ENCODE measurements at regions not wholly inside any gene's neighbourhood (a gene's known extent, or its start where the extent isn't known, plus 50 kb on each side); places are given as distances from the start of the nearest gene placed in this dataset.

GRCh38 chr3:21839592-21839991 is 88.6 kb upstream of the ZNF385D start:
- no peak for DNase-seq
- Histone ChIP-seq H3K4me3 (no peak overlapping the region), H3K4me1 (no peaks in the 10 kb centered on the region), H3K36me3 (no peaks in the 10 kb centered on the region), H3K27me3 (no peaks in the 10 kb centered on the region), H3K27ac (no peak overlapping the region), H3K9me3 (no peaks in the 10 kb centered on the region)
- TF ChIP-seq POLR2A (IDR thresholded peaks at IDR 0.05): no peak
- no peak for TF ChIP-seq CTCF (IDR thresholded peaks at IDR 0.05)
- intact Hi-C loops (cut with DNase I; ENCODE audit: low total_unique reads): no loop called here

GRCh38 chr3:21847005-21847404 is 96.0 kb upstream of the ZNF385D start:
- no peaks in the 10 kb centered on the region for H3K9me3 ChIP-seq
- intact Hi-C loops (cut with DNase I; ENCODE audit: low total_unique reads): no loop called here
- no peak overlapping the region for H3K4me3 ChIP-seq
- no peak overlapping the region for H3K27ac ChIP-seq
- no peak for DNase-seq
- H3K4me1 ChIP-seq: no peaks in the 10 kb centered on the region
- no peak for TF ChIP-seq POLR2A (IDR thresholded peaks at IDR 0.05)
- TF ChIP-seq CTCF (IDR thresholded peaks at IDR 0.05): no peak
- no peaks in the 10 kb centered on the region for H3K27me3 ChIP-seq
- H3K36me3 ChIP-seq: no peaks in the 10 kb centered on the region

GRCh38 chr3:21859124-21860081 is 108.4 kb upstream of the ZNF385D start:
- no peaks in the 10 kb centered on the region for H3K9me3 ChIP-seq
- no peak overlapping the region for H3K4me3 ChIP-seq
- DNase-seq: no peak
- no peak for TF ChIP-seq POLR2A (IDR thresholded peaks at IDR 0.05)
- H3K27ac ChIP-seq: no peak overlapping the region
- no peaks in the 10 kb centered on the region for H3K27me3 ChIP-seq
- H3K4me1 ChIP-seq: no peaks in the 10 kb centered on the region
- intact Hi-C loops (cut with DNase I; ENCODE audit: low total_unique reads): no loop called here
- no peaks in the 10 kb centered on the region for H3K36me3 ChIP-seq

- H3K27me3 ChIP-seq: no peaks in the 10 kb centered on the region
- no peaks in the 10 kb centered on the region for H3K4me1 ChIP-seq
- no peak overlapping the region for H3K27ac ChIP-seq
- intact Hi-C loops (cut with DNase I; ENCODE audit: low total_unique reads): no loop called here
- no peaks in the 10 kb centered on the region for H3K9me3 ChIP-seq
- no peak overlapping the region for H3K4me3 ChIP-seq
- no peak for TF ChIP-seq POLR2A (IDR thresholded peaks at IDR 0.05)
- TF ChIP-seq CTCF (IDR thresholded peaks at IDR 0.05): no peak
- H3K36me3 ChIP-seq: no peaks in the 10 kb centered on the region
- no peak for DNase-seq
Observed at GRCh38 chr3:21860082-21860475, 109.1 kb upstream of the ZNF385D start.

GRCh38 chr3:21860657-21861056 is 109.6 kb upstream of the ZNF385D start:
- TF ChIP-seq POLR2A (IDR thresholded peaks at IDR 0.05) (no peak), CTCF (IDR thresholded peaks at IDR 0.05) (no peak)

More at GRCh38 chr3:21860657-21861056, 109.6 kb upstream of the ZNF385D start:
- H3K36me3 ChIP-seq: no peaks in the 10 kb centered on the region
- DNase-seq: no peak
- H3K27me3 ChIP-seq: no peaks in the 10 kb centered on the region
- no peaks in the 10 kb centered on the region for H3K9me3 ChIP-seq
- H3K4me1 ChIP-seq: no peaks in the 10 kb centered on the region
- H3K4me3 ChIP-seq: no peak overlapping the region
- H3K27ac ChIP-seq: no peak overlapping the region
- intact Hi-C loops (cut with DNase I; ENCODE audit: low total_unique reads): no loop called here
